Thoracic aorta (tissue), 2 donors: ENCODE measurements at regions not wholly inside any gene's neighbourhood (a gene's known extent, or its start where the extent isn't known, plus 50 kb on each side); places are given as distances from the start of the nearest gene placed in this dataset.

Experiments used
- ATAC-seq: fragments of 150-250 bp; one replicate; pipeline ENCODE4 v1.8.0; 2017; ENCODE audit warnings: low read depth; ENCODE audit not compliant: insufficient number of reproducible peaks, low FRiP score
- DNase-seq: peaks from one replicate; pipeline ENCODE4 v3.0.0-alpha.2; 2020; ENCODE audit warnings: low spot score
- H3K27ac ChIP-seq, 2 donors: fragments of 200-600 bp; sonication (generic); 1 replicate in 1 of 2; 2 replicates in 1 of 2; pipeline ENCODE4 v1.5.1; 2016; ENCODE audit warnings: mild to moderate bottlenecking in 2 of 2, moderate library complexity in 2 of 2
- H3K27me3 ChIP-seq: fragments of 200-600 bp; sonication (generic); replicated peaks from 2 replicates; pipeline ENCODE4 v1.6.0; 2016; ENCODE audit warnings: mild to moderate bottlenecking; ENCODE audit not compliant: insufficient read depth
- H3K36me3 ChIP-seq: fragments of 200-600 bp; sonication (generic); one replicate; pipeline ENCODE4 v1.5.1; 2016
- H3K4me1 ChIP-seq, 2 donors: fragments of 200-600 bp; sonication (generic); 1 replicate in 1 of 2; 2 replicates in 1 of 2; pipeline versions ENCODE4 v1.5.1 to v1.6.0; 2016; ENCODE audit warnings: low read depth in 2 of 2, mild to moderate bottlenecking in 1 of 2; ENCODE audit not compliant: control insufficient read depth in 1 of 2
- H3K4me3 ChIP-seq: fragments of 200-600 bp; sonication (generic); 2 replicates; pipeline ENCODE4 v1.5.1; 2016; ENCODE audit warnings: mild to moderate bottlenecking
- H3K9me3 ChIP-seq: fragments of 200-600 bp; sonication (generic); 2 replicates; pipeline ENCODE4 v1.5.1; 2016
- TF ChIP-seq, protein P1 (sequence below): fragments of 200-600 bp; sonication (generic); IDR thresholded peaks from one replicate; pipeline ENCODE4 v1.5.1; 2019; ENCODE audit warnings: antibody characterized with exemption

DNA sequence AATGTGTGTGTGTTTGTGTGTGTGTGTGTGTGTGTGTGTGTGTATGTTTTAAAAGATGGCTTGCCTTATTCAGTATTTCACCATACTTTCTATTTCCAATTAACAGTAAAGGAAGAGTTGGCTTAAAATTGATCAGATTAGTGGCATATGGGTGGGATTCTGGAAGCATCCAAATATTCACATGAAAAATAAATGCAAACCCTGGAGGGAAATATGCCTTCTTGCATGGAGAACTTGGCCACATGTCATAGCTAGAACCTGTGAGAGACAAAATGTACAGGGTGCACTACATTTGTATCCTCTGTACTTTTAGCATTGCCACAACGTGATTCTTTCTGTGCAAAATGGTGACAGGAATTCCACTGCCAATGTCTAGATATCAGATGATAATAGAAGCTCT lies 589.6 kb downstream of the ZNF674 start:
- TF ChIP-seq, protein P1, sequence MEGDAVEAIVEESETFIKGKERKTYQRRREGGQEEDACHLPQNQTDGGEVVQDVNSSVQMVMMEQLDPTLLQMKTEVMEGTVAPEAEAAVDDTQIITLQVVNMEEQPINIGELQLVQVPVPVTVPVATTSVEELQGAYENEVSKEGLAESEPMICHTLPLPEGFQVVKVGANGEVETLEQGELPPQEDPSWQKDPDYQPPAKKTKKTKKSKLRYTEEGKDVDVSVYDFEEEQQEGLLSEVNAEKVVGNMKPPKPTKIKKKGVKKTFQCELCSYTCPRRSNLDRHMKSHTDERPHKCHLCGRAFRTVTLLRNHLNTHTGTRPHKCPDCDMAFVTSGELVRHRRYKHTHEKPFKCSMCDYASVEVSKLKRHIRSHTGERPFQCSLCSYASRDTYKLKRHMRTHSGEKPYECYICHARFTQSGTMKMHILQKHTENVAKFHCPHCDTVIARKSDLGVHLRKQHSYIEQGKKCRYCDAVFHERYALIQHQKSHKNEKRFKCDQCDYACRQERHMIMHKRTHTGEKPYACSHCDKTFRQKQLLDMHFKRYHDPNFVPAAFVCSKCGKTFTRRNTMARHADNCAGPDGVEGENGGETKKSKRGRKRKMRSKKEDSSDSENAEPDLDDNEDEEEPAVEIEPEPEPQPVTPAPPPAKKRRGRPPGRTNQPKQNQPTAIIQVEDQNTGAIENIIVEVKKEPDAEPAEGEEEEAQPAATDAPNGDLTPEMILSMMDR, result no peak

DNA sequence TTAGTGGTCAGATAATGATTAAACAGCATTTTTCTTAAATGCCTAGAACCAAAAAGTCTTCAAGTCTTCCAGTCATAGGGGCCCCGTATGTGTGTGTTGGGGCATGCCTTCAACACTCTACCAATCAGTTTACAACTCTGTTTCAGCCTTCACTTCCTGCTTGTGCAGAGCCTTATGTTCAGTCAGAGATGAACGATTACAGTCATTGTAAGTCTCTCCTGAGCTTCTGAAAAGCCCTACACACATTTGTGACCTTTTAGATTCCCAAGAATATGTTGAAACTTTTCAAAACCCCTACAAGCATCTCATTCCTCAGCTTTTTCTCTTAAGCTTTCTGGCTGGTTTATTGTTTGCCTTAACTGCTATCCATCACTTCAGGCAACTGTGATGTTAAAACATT lies 591.2 kb downstream of the ZNF674 start:
- TF ChIP-seq, protein P1, result no peak
- DNase-seq (no peak), ATAC-seq (no peak)

More for the DNA sequence above, 589.6 kb downstream of the ZNF674 start:
- DNase-seq (no peak), ATAC-seq (no peak)
- H3K4me1 ChIP-seq, result no peaks in the 10 kb centered on the region
- no peak overlapping the region for H3K4me3 ChIP-seq
- no peak overlapping the region for H3K27ac ChIP-seq
- H3K36me3 ChIP-seq, result no peaks in the 10 kb centered on the region
- no peaks in the 10 kb centered on the region for H3K27me3 ChIP-seq
- H3K9me3 ChIP-seq, result no peaks in the 10 kb centered on the region

DNA sequence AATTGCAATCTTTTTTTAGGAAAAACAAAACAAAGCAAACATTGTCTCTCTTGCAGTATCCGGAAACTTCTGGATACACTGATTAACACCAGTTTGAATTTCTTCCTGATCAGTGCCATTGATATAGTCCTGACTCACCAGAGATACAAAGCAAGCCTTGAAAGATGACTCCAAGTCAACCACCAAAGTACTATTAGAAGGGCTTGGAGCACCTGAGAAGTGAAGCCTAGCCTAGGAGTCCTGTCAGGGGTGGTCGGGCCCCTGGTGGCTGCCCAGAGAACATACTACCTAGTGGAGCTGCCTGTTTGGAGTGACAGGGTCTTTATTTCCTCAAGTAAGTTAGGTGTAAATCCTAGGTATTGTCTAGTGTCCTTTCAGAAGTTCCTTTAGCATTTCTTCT lies 593.2 kb downstream of the ZNF674 start:
- no peaks in the 10 kb centered on the region for H3K27me3 ChIP-seq
- H3K27ac ChIP-seq, result no peak overlapping the region
- no peak for ATAC-seq
- DNase-seq, result no peak
- TF ChIP-seq, protein P1, result no peak
- H3K36me3 ChIP-seq, result no peaks in the 10 kb centered on the region
- no peak overlapping the region for H3K4me3 ChIP-seq
- no peaks in the 10 kb centered on the region for H3K4me1 ChIP-seq
- no peaks in the 10 kb centered on the region for H3K9me3 ChIP-seq

More for the DNA sequence above, 591.2 kb downstream of the ZNF674 start:
- Histone ChIP-seq H3K36me3 (no peaks in the 10 kb centered on the region), H3K4me1 (no peaks in the 10 kb centered on the region), H3K27ac (no peak overlapping the region), H3K4me3 (no peak overlapping the region), H3K27me3 (no peaks in the 10 kb centered on the region), H3K9me3 (no peaks in the 10 kb centered on the region)

DNA sequence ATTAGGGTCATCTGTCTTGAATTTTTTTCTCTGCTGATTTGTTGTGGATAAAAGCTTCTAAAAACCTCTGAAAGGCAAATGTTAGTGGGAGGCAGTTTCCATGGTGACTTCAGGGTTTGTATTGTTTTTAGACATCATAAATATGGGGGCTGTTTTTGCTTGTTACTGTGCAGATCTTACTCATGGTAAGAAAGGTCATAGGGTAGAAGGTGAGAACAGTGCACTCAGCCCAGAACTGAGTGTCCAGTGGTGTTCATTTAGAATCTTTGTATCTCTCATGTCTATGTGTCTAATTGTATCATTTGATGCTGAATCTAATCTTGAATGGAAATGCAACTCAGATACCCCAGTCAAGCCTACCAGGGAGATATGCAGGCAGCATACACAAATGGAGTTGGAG lies 609.8 kb downstream of the ZNF674 start:
- no peaks in the 10 kb centered on the region for H3K27me3 ChIP-seq
- H3K4me3 ChIP-seq, result no peak overlapping the region
- ATAC-seq (no peak), DNase-seq (no peak)
- H3K9me3 ChIP-seq, result no peaks in the 10 kb centered on the region
- no peak overlapping the region for H3K27ac ChIP-seq
- no peaks in the 10 kb centered on the region for H3K36me3 ChIP-seq
- TF ChIP-seq, protein P1, result no peak
- H3K4me1 ChIP-seq, result no peaks in the 10 kb centered on the region

DNA sequence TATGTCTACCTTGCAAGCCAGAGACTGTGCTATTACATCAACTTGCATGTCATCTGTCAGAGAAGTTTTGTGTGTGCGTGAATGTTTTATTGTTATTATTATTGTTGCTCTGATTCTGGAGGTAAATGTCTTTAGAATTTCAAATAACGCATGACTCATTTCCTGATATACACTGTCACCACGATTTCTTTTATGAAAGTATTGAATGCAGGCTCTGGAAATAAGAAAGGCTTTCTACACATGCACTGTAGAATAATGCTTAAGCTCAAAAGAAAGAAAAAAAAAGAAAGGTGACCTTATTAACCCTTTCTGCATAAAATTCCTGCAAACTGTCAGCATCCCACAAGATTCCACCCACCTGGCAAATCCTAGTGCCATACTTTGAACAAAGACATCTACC lies 632.9 kb downstream of the ZNF674 start:
- DNase-seq (no peak), ATAC-seq (no peak)
- TF ChIP-seq, protein P1, result no peak
- Histone ChIP-seq H3K9me3 (no peaks in the 10 kb centered on the region), H3K4me3 (no peak overlapping the region), H3K36me3 (no peaks in the 10 kb centered on the region), H3K27me3 (no peaks in the 10 kb centered on the region), H3K27ac (no peak overlapping the region), H3K4me1 (no peaks in the 10 kb centered on the region)
